ENCODE measurements at regions not wholly inside any gene's neighbourhood (a gene's known extent, or its start where the extent isn't known, plus 50 kb on each side); places are given as distances from the start of the nearest gene placed in this dataset.
A peak's percentile ranks its signal among the peaks of the same experiment; 100 is the strongest.

- ATAC-seq (peak; percentile 51), DNase-seq (ENCODE audit: low spot score) (no peak)
- Mint-ChIP-seq H3K4me3 (no peak overlapping the region), H3K27me3 (ENCODE audit: low read depth) (no peaks in the 10 kb centered on the region), H3K27ac (peak overlapping the region; percentile 28; the same call in 1 of the 2 replicates), H3K9me3 (no peaks in the 10 kb centered on the region), H3K36me3 (no peaks in the 10 kb centered on the region), H3K4me1 (peaks cover 49% of the 10 kb centered on the region)
- POLR2A ChIA-PET: no interaction called here
- CTCF ChIA-PET: interaction anchor here (0.7 to 2.2 kb wide), 2 partner anchors 12 to 14 kb away, joined by 3 to 8 read pairs; no protein-coding TSS in a partner anchor
- TF ChIP-seq IRF2 (CRISPR knock-in tag; IDR thresholded peaks at IDR 0.05; ENCODE audit: borderline replicate concordance, low read depth) (no peak), ZNF416 (CRISPR knock-in tag; IDR thresholded peaks at IDR 0.05) (no peak), ZNF532 (CRISPR knock-in tag; IDR thresholded peaks at IDR 0.05; ENCODE audit: borderline replicate concordance) (no peak), ZSCAN18 (CRISPR knock-in tag; IDR thresholded peaks at IDR 0.05) (no peak), ZNF425 (CRISPR knock-in tag; conservative IDR thresholded peaks at IDR 0.05) (no peak), GTF2I (CRISPR knock-in tag; conservative IDR thresholded peaks at IDR 0.05) (no peak), ATF3 (CRISPR knock-in tag; conservative IDR thresholded peaks at IDR 0.05) (no peak), KAT7 (CRISPR knock-in tag; IDR thresholded peaks at IDR 0.05; ENCODE audit: borderline replicate concordance) (no peak)
Measured at GRCh38 chr15:62561571-62561970, 396.5 kb upstream of the C2CD4B start.

- no peak overlapping the region for H3K4me3 Mint-ChIP-seq
- TF ChIP-seq JAZF1 (CRISPR knock-in tag; IDR thresholded peaks at IDR 0.05) (no peak), CDX4 (CRISPR knock-in tag; IDR thresholded peaks at IDR 0.05; ENCODE audit: borderline replicate concordance) (no peak), ZMAT4 (CRISPR knock-in tag; IDR thresholded peaks at IDR 0.05) (no peak), ZNF532 (CRISPR knock-in tag; IDR thresholded peaks at IDR 0.05; ENCODE audit: borderline replicate concordance) (no peak), AFF4 (CRISPR knock-in tag; IDR thresholded peaks at IDR 0.05; ENCODE audit: borderline replicate concordance) (no peak), HMGA2 (CRISPR knock-in tag; IDR thresholded peaks at IDR 0.05) (no peak)
Measured at GRCh38 chr15:62564886-62565633, 400.0 kb upstream of the C2CD4B start.

More at GRCh38 chr15:62564886-62565633, 400.0 kb upstream of the C2CD4B start:
- POLR2A ChIA-PET: no interaction called here
- H3K4me1 Mint-ChIP-seq: peaks cover 43% of the 10 kb centered on the region
- H3K27me3 Mint-ChIP-seq (ENCODE audit: low read depth): no peaks in the 10 kb centered on the region
- H3K27ac Mint-ChIP-seq: no peak overlapping the region
- H3K9me3 Mint-ChIP-seq: no peaks in the 10 kb centered on the region
- CTCF ChIA-PET: interaction anchor here (1.7 kb wide), 1 partner anchor 16 kb away, joined by 6 read pairs; no protein-coding TSS in a partner anchor
- H3K36me3 Mint-ChIP-seq: no peaks in the 10 kb centered on the region
- no peak for ATAC-seq
- DNase-seq (ENCODE audit: low spot score): no peak
